K562 (cell line): ENCODE measurements at regions not wholly inside any gene's neighbourhood (a gene's known extent, or its start where the extent isn't known, plus 50 kb on each side); places are given as distances from the start of the nearest gene placed in this dataset.
"Not testable (repeated sequence)": the region's sequence is repeated elsewhere in the genome, so short reads cannot be mapped to it uniquely, and the experiment has no call there.

ENCODE experiments used
- ATAC-seq: fragments of 200-7000 bp; cut with Tn5 transposase; 3 replicates; pipeline ENCODE4 v1.9.1; 2020; ENCODE audit warnings: moderate library complexity
- BruUV-seq: library from RNA; stranded (reverse); fragments of 400-500 nt; replicated peaks from 2 replicates; lab custom pipeline; 2021; lab: Mats Ljungman, UMichigan
- CTCF ChIA-PET: fragments of 300-600 bp; formaldehyde crosslinking; extraction: SDS; loops from one replicate; lab custom pipeline; 2021; ENCODE audit warnings: low intra/inter-chr PET ratio; lab: Yijun Ruan, JAX
- POLR2A ChIA-PET: fragments of 300-600, 350-650 bp; sonication (Branson Sonifier 250); formaldehyde crosslinking; extraction: SDS; loops from one replicate; lab custom pipeline; 2021; ENCODE audit warnings: antibody characterized with exemption, inconsistent platforms; lab: Yijun Ruan, JAX
- DNase-seq, 4 experiments: peaks; one replicate each; pipeline versions ENCODE4 v3.0.0 to v3.0.0-alpha.2; 2011 to 2018; ENCODE audit warnings: low spot score in 3 of 4, mixed read lengths in 3 of 4; ENCODE audit errors: extremely low read depth in 1 of 4
- FAIRE-seq: peaks from 2 replicates; lab custom pipeline; 2011; peaks lifted over from hg19 to GRCh38; lab: Jason Lieb, UNC
- H2AFZ ChIP-seq: 2 replicates; pipeline ENCODE4 v1.6.0; 2011; ENCODE audit warnings: low read depth, low read length, control low read depth, inconsistent platforms
- H3K27ac ChIP-seq: fragments of 200-600 bp; 3 replicates; pipeline ENCODE4 v1.8.0; 2011; ENCODE audit warnings: low read depth, mild to moderate bottlenecking, control low read depth, inconsistent platforms, low read length, moderate library complexity, mixed read lengths; ENCODE audit errors: extremely low read depth
- H3K27me3 ChIP-seq, 2 experiments: fragments of 300-600 bp in 1 of 2; 2 replicates in 1 of 2; 3 replicates in 1 of 2; pipeline versions ENCODE4 v1.6.0 to v1.8.0; 2011; ENCODE audit warnings: inconsistent platforms in 2 of 2, low read length in 2 of 2, mild to moderate bottlenecking in 1 of 2, mixed read lengths in 1 of 2, moderate library complexity in 1 of 2; ENCODE audit not compliant: control insufficient read depth in 2 of 2, insufficient read depth in 2 of 2
- H3K36me3 ChIP-seq: fragments of 300-600 bp; 3 replicates; pipeline ENCODE4 v1.8.0; 2011; ENCODE audit warnings: mild to moderate bottlenecking, low read length, inconsistent platforms; ENCODE audit not compliant: control insufficient read depth, insufficient read depth
- H3K4me1 ChIP-seq, 2 experiments: fragments of 200-600 bp in 1 of 2; replicated peaks in 1 of 2; 2 replicates in 1 of 2; 3 replicates in 1 of 2; pipeline versions ENCODE4 v1.5.1 to v1.8.0; 2011; ENCODE audit warnings: inconsistent platforms in 2 of 2, low read length in 2 of 2, mild to moderate bottlenecking in 1 of 2, mixed read lengths in 1 of 2, moderate library complexity in 1 of 2; ENCODE audit not compliant: control insufficient read depth in 2 of 2, insufficient read depth in 2 of 2
- H3K4me2 ChIP-seq: 2 replicates; pipeline ENCODE4 v1.6.1; 2011; ENCODE audit warnings: low read length, control low read depth, inconsistent platforms, mixed read lengths; ENCODE audit not compliant: insufficient read depth
- H3K4me3 ChIP-seq: fragments of 200-600 bp; sonication (generic), shearing (Covaris generic); 2 replicates; pipeline ENCODE4 v1.5.1; 2016; ENCODE audit warnings: control low read depth, inconsistent platforms
- H3K79me2 ChIP-seq: fragments of 200-600 bp; 3 replicates; pipeline ENCODE4 v1.8.0; 2011; ENCODE audit warnings: low read length, inconsistent platforms; ENCODE audit not compliant: control insufficient read depth, insufficient read depth
- H3K9ac ChIP-seq, 2 experiments: 2 replicates each; pipeline versions ENCODE4 v1.6.0 to v1.6.1; 2011; ENCODE audit warnings: low read depth in 2 of 2, low read length in 2 of 2, control low read depth in 1 of 2, inconsistent platforms in 1 of 2, mild to moderate bottlenecking in 1 of 2, mixed read lengths in 1 of 2; ENCODE audit not compliant: insufficient read depth in 1 of 2
- H3K9me1 ChIP-seq: one replicate; pipeline ENCODE4 v1.6.0; 2011; ENCODE audit warnings: inconsistent platforms, mild to moderate bottlenecking, low read length, moderate library complexity; ENCODE audit not compliant: control insufficient read depth, insufficient read depth
- H3K9me3 ChIP-seq: replicated peaks from 2 replicates; pipeline ENCODE4 v1.5.1; 2011; ENCODE audit warnings: low read depth, low read length, inconsistent platforms; ENCODE audit not compliant: control insufficient read depth, insufficient read depth
- H4K20me1 ChIP-seq: replicated peaks from 2 replicates; pipeline ENCODE4 v1.6.1; 2011; ENCODE audit warnings: low read length, inconsistent platforms, mixed read lengths; ENCODE audit not compliant: control insufficient read depth, insufficient read depth
- HEY1 ChIP-seq: fragments of 250-450 bp; sonication (Bioruptor Pico); IDR thresholded peaks from 2 replicates; pipeline ENCODE4 v1.5.0; 2020; ENCODE audit warnings: mild to moderate bottlenecking, moderate library complexity, borderline replicate concordance
- MTA2 ChIP-seq: fragments of 450-650 bp; IDR thresholded peaks from 2 replicates; pipeline ENCODE4 v1.6.1; 2016; ENCODE audit warnings: low read depth
- MXD1 ChIP-seq: fragments of 250-450 bp; sonication (Bioruptor Pico); IDR thresholded peaks from 2 replicates; pipeline ENCODE4 v1.8.0; 2021; ENCODE audit warnings: borderline replicate concordance, mild to moderate bottlenecking, moderate library complexity; ENCODE audit not compliant: poor library complexity, severe bottlenecking
- NFE2L1 ChIP-seq: fragments of 450-650 bp; IDR thresholded peaks from 2 replicates; pipeline ENCODE4 v1.6.1; 2016; ENCODE audit warnings: missing genetic modification characterization, low read depth, mild to moderate bottlenecking, missing compliant biosample characterization, moderate library complexity, borderline replicate concordance
- RCOR1 ChIP-seq, 2 experiments: IDR thresholded peaks; 2 replicates each; pipeline ENCODE4 v1.6.1; 2012; ENCODE audit warnings: low read depth in 2 of 2, low read length in 2 of 2, borderline replicate concordance in 1 of 2, improper control_type of control experiment in 1 of 2
- TCF7 ChIP-seq: sonication (generic); IDR thresholded peaks from 2 replicates; pipeline ENCODE4 v1.6.1; 2016; ENCODE audit warnings: antibody characterized with exemption, borderline replicate concordance
- WGBS: fragments of 100-300 bp; shearing (Covaris generic); methylation state at CpG from one replicate; pipeline ENCODE4 v1.1.6; 2016; ENCODE audit warnings: low coverage, mixed read lengths; ENCODE audit not compliant: insufficient coverage; ENCODE audit errors: missing lambda C conversion rate; 5-methylcytosine and 5-hydroxymethylcytosine counted together
- in situ Hi-C: fragments of 300-500 bp; cut with MboI; formaldehyde crosslinking; loops from 4 replicates; pipeline ENCODE4 v1.15.0; 2018; ENCODE audit warnings: inconsistent platforms, mixed read lengths
- intact Hi-C: fragments of 100-400 bp; cut with micrococcal nuclease; formaldehyde crosslinking; loops from 2 replicates; pipeline ENCODE4 v1.14.2; 2022
- TF ChIP-seq, protein P1 (sequence below): fragments of 250-450 bp; sonication (Bioruptor Pico); IDR thresholded peaks from 2 replicates; pipeline ENCODE4 v1.8.0; 2022; ENCODE audit warnings: moderate library complexity, mild to moderate bottlenecking, inconsistent platforms
- TF ChIP-seq, protein P2 (sequence below): IDR thresholded peaks from 3 replicates; pipeline ENCODE4 v1.6.1; 2011; ENCODE audit warnings: borderline replicate concordance, mild to moderate bottlenecking, moderate library complexity; ENCODE audit not compliant: insufficient read length; ENCODE audit errors: extremely low read depth

DNA sequence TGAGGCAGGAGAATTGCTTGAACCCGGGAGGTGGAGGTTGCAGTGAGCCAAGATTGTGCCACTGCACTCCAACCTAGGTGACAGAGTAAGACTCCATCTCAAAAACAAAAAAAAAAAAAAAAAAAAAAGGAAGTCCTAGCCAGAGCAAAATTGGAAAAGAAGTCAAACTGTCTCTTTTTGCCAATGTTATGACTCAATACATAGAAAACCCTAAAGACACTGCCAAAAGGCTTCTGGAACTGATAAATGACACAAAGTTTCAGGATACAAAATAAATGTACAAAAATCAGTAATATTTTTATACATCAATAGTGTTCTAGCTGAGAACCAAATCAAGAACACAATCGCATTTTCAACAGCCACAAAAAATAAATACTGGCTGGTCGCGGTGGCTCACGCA lies 82.5 kb upstream of the COL8A1 start:
- H3K4me3 ChIP-seq, H3K27ac ChIP-seq, H3K9me3 ChIP-seq, CTCF ChIA-PET, H3K9me1 ChIP-seq, H3K79me2 ChIP-seq, H3K4me1 ChIP-seq, DNase-seq, H3K4me2 ChIP-seq, BruUV-seq, FAIRE-seq, H2AFZ ChIP-seq, H4K20me1 ChIP-seq, intact Hi-C loops, in situ Hi-C loops, H3K9ac ChIP-seq, H3K27me3 ChIP-seq, H3K36me3 ChIP-seq, ATAC-seq, POLR2A ChIA-PET: not testable (repeated sequence)
- WGBS, result 0% methylated on average over 4 of the region's 5 CpGs

DNA sequence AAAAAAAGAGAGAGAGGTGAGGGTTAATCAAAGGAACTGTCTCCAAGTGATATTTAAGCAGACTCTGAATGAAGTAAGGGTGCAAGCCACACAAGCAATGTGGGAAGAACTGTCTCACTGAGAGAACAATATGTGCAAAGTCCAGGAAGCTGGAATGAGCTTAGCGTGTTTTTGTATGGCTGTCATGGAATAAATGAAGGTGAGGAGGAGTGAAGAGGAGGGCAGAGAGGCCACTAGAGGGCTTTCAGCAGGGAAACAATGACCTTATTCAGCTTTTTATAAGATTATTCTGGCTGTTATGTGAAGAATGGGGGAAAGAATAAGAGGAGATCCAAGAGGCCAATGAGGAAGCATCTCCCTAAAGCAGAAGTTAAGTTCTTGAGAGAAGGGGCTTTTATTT lies 86.9 kb upstream of the COL8A1 start:
- Histone ChIP-seq H3K9me1 (no peaks in the 10 kb centered on the region), H2AFZ (no peak overlapping the region), H3K79me2 (no peaks in the 10 kb centered on the region), H3K27me3 (no peaks in the 10 kb centered on the region), H3K36me3 (no peaks in the 10 kb centered on the region), H3K4me3 (no peak overlapping the region), H3K9me3 (no peaks in the 10 kb centered on the region), H3K27ac (no peak overlapping the region), H3K4me1 (no peaks in the 10 kb centered on the region), H3K4me2 (no peak overlapping the region), H3K9ac (no peak overlapping the region), H4K20me1 (no peaks in the 10 kb centered on the region)
- no peak for FAIRE-seq
- no TSS peak for BruUV-seq
- POLR2A ChIA-PET, result no interaction called here
- intact Hi-C loops (no loop called here), in situ Hi-C loops (no loop called here)
- CTCF ChIA-PET, result no interaction called here
- no peak for ATAC-seq
- 0% methylated on average over 1 of the region's 1 CpG for WGBS
- DNase-seq, result no peak
- TF ChIP-seq, protein P1, sequence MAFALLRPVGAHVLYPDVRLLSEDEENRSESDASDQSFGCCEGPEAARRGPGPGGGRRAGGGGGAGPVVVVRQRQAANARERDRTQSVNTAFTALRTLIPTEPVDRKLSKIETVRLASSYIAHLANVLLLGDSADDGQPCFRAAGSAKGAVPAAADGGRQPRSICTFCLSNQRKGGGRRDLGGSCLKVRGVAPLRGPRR, result no peak
- TF ChIP-seq, protein P2, sequence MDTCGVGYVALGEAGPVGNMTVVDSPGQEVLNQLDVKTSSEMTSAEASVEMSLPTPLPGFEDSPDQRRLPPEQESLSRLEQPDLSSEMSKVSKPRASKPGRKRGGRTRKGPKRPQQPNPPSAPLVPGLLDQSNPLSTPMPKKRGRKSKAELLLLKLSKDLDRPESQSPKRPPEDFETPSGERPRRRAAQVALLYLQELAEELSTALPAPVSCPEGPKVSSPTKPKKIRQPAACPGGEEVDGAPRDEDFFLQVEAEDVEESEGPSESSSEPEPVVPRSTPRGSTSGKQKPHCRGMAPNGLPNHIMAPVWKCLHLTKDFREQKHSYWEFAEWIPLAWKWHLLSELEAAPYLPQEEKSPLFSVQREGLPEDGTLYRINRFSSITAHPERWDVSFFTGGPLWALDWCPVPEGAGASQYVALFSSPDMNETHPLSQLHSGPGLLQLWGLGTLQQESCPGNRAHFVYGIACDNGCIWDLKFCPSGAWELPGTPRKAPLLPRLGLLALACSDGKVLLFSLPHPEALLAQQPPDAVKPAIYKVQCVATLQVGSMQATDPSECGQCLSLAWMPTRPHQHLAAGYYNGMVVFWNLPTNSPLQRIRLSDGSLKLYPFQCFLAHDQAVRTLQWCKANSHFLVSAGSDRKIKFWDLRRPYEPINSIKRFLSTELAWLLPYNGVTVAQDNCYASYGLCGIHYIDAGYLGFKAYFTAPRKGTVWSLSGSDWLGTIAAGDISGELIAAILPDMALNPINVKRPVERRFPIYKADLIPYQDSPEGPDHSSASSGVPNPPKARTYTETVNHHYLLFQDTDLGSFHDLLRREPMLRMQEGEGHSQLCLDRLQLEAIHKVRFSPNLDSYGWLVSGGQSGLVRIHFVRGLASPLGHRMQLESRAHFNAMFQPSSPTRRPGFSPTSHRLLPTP, result no peak
- TF ChIP-seq HEY1 (CRISPR knock-in tag) (no peak), TCF7 (no peak), RCOR1 (IDR thresholded peaks at IDR 0.05; ENCODE audit: borderline replicate concordance in 1 of 2, low read depth in 2 of 2, low read length in 2 of 2) (no peak), NFE2L1 (no peak), MXD1 (no peak), MTA2 (no peak)
